HG03196 (cell line): ENCODE measurements at regions not wholly inside any gene's neighbourhood (a gene's known extent, or its start where the extent isn't known, plus 50 kb on each side); places are given as distances from the start of the nearest gene placed in this dataset.
"Not testable (repeated sequence)": the region's sequence is repeated elsewhere in the genome, so short reads cannot be mapped to it uniquely, and the experiment has no call there.

ENCODE experiments used
- ATAC-seq: cut with Tn5 transposase; IDR thresholded peaks from one replicate; pipeline ENCODE4 v1.9.1; 2021; ENCODE audit not compliant: unreplicated experiment

- ATAC-seq: no peak
These were observed 272.4 kb upstream of the CELF2 start for GRCh38 chr10:10745291-10745690.

- no peak for ATAC-seq
These were observed 262.2 kb upstream of the CELF2 start for GRCh38 chr10:10755490-10755889.

- no peak for ATAC-seq
These were observed 259.4 kb upstream of the CELF2 start for GRCh38 chr10:10758306-10758705.

GRCh38 chr10:10759806-10760205, 257.9 kb upstream of the CELF2 start:
- not testable (repeated sequence) for ATAC-seq

- ATAC-seq: no peak
These were observed 252.7 kb upstream of the CELF2 start for GRCh38 chr10:10765017-10765416.

- ATAC-seq: no peak
These were observed 245.3 kb upstream of the CELF2 start for GRCh38 chr10:10772411-10772810.

- no peak for ATAC-seq
These were observed 244.7 kb upstream of the CELF2 start for GRCh38 chr10:10772874-10773508.

GRCh38 chr10:10774416-10774815, 243.3 kb upstream of the CELF2 start:
- no peak for ATAC-seq

GRCh38 chr10:10776363-10776762, 241.3 kb upstream of the CELF2 start:
- no peak for ATAC-seq

- ATAC-seq: no peak
These were observed 240.4 kb upstream of the CELF2 start for GRCh38 chr10:10777279-10777678.

- no peak for ATAC-seq
These were observed 239.9 kb upstream of the CELF2 start for GRCh38 chr10:10777723-10778122.

- ATAC-seq: no peak
These were observed 238.7 kb upstream of the CELF2 start for GRCh38 chr10:10778959-10779358.

GRCh38 chr10:10779511-10779910, 238.2 kb upstream of the CELF2 start:
- ATAC-seq: no peak

GRCh38 chr10:10780746-10781145, 236.9 kb upstream of the CELF2 start:
- ATAC-seq: no peak

GRCh38 chr10:10782603-10783002, 235.1 kb upstream of the CELF2 start:
- ATAC-seq: no peak

- ATAC-seq: no peak
These were observed 232.0 kb upstream of the CELF2 start for GRCh38 chr10:10785627-10786026.

- no peak for ATAC-seq
These were observed 231.3 kb upstream of the CELF2 start for GRCh38 chr10:10786109-10787090.

GRCh38 chr10:10787586-10787985, 230.1 kb upstream of the CELF2 start:
- ATAC-seq: no peak

- ATAC-seq: no peak
These were observed 228.9 kb upstream of the CELF2 start for GRCh38 chr10:10788761-10789160.

GRCh38 chr10:10791869-10792268, 225.8 kb upstream of the CELF2 start:
- ATAC-seq: no peak

GRCh38 chr10:10792681-10793080, 225.0 kb upstream of the CELF2 start:
- ATAC-seq: no peak

GRCh38 chr10:10794046-10794445, 223.6 kb upstream of the CELF2 start:
- no peak for ATAC-seq
